ENCODE measurements at regions not wholly inside any gene's neighbourhood (a gene's known extent, or its start where the extent isn't known, plus 50 kb on each side); places are given as distances from the start of the nearest gene placed in this dataset.

DNA sequence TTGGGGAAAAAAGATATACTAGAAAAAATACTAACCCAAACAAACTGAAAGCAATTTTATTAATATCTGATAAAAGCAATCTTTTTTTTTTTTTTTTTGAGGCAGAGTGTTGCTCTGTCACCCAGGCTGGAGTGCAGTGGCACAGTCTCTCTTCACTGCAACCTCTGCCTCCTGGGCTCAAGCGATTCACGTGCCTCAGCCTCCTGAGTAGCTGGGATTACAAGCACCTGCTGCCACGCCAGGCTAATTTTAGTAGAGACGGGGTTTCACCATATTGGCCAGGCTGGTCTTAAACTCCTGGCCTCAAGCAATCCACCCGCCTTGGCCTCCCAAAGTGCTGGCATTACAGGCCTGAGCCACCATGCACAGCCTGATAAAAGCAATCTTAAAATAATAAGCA is 467.5 kb upstream of the TNC start:
- peak; percentile 10 for DNase-seq

DNA sequence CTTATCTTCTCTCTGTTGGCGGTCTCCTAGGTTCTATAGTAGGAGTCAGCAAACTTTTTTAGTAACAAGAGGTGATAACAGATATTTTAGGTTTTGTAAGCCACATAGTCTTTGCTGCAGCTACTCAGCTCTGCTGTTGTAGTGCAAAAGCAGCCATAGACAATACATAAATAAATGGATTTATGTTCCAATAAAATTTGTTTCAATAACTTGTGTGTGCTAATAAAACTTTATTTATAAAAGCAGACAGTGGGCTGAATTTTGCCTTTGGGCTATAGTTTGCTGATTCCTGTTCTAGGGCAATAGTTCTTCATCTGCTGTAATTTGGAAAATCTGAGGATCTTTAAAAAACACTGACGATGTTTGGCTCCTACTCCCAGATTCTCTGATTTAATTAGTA is 469.4 kb upstream of the TNC start:
- DNase-seq: no peak

- DNase-seq: no peak
Observed at GRCh38 chr9:115590011-115590410, 472.1 kb upstream of the TNC start.

DNA sequence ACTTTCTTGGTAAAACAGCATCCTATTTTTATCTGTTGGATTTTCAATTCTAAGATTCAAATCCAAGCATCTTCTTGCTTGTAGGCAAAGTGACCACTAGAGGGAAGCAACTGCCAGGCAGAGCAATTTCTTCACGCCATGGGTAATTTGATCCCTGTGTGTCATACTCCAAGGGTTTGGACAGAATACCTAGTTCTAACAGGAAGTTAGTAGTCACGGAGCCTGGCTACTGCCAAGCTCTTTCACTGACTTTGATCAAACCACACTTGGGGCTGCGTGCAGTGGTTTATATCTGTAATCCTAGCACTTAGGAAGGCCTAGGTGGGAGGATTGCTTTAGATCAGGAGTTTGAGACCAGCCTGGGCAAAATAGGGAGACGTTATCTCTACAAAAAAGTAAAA is 473.6 kb upstream of the TNC start:
- peak; percentile 83 for DNase-seq

DNA sequence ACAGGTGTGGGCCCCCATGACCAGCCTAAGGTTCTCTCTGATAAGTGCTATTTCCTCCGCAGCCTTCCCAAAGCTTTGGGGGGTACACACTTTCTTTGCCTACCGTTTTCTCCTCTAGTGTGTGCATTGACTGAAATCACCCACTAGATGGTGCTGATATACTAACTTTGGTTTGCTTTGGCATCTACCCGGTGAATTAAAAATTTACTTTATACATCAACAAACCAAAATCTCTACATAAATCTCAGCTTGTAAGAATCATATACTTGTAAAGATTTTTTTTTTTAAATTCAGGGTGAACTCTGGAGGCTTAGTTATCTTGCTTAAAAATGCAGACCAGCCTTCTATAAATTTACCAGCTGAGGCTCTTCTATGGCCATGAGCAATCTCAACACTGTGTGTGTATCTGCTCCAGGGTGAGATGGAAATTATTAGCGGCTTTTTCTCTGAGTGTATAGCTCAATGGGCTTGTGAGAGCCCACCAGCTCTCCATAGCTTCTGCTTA is 475.7 kb upstream of the TNC start:
- peak; percentile 22 for DNase-seq

DNA sequence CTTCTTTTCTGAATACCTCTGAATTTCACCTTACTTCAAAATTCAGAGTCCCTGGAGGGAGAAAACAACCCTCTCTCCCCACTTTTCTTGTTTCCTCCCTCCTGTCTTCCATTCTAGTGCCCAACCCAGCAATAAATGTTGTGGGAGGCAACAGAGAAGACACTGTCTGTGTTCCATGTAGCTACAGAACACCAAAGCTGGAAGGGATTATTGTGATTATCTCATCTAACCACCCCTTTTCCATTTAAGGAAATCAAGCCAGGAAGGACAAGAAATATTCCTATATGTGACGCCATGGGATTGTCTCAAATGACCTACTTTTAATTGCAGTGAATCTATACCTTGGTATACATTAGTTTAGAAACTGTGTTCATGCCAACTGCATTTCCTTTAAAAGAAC is 476.6 kb upstream of the TNC start:
- no peak for DNase-seq

- DNase-seq: no peak
Observed at GRCh38 chr9:115596021-115596745, 478.2 kb upstream of the TNC start.

GRCh38 chr9:115596746-115597080 is 478.8 kb upstream of the TNC start:
- DNase-seq: no peak

DNA sequence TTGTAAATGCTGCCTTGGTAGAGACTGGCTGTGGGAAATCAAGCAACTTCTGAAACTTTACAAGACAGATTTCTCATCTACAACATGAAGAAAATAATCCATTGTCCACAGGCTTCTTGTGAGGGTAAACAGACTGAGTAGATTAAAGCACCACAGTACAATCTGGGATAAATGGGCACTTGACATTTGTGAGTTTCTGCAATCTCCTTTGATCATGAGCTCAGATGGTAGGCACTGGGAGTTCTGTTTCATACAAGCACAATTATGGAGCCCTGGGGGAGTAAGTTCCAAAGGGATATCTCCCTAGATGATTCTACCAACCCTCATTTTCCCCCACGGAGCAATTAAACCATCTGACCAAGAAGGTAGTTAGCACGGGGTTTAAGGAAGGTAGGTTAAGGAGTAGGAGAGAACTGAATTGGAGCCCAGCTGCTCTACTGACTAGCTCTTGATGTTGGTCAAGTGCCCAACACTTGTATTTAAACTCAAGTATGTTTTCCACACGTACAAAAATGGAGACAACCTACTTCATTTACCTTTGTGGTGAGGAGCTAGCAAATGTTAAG is 479.5 kb upstream of the TNC start:
- DNase-seq: no peak

- DNase-seq: no peak
Observed at GRCh38 chr9:115598751-115599150, 480.8 kb upstream of the TNC start.

GRCh38 chr9:115599898-115600297 is 481.9 kb upstream of the TNC start:
- no peak for DNase-seq

- DNase-seq: no peak
Observed at GRCh38 chr9:115601434-115601833, 483.5 kb upstream of the TNC start.

GRCh38 chr9:115604831-115605483 is 487.0 kb upstream of the TNC start:
- no peak for DNase-seq

DNA sequence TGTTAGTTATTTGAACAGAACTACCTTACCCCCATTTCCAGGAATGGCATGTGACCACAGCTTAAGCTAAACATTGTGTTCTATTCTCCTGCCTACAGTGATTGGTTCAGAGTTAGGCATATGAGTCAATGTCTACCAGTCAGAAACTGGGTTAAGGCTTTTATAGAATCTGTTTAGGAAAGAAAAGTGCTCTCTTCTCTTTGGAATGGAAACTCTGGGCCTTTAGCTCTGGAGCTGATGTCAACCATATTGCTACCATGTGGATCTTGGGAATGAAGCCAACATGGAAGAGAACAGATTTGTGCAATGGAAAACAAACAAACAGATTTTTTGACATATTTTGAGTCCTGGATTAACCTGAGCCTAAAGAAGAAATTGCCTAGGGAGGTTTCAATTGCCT is 488.9 kb upstream of the TNC start:
- DNase-seq: no peak

GRCh38 chr9:115614326-115614999 is 496.5 kb upstream of the TNC start:
- no peak for DNase-seq

- no peak for DNase-seq
Observed at GRCh38 chr9:115615000-115615401, 497.0 kb upstream of the TNC start.

DNA sequence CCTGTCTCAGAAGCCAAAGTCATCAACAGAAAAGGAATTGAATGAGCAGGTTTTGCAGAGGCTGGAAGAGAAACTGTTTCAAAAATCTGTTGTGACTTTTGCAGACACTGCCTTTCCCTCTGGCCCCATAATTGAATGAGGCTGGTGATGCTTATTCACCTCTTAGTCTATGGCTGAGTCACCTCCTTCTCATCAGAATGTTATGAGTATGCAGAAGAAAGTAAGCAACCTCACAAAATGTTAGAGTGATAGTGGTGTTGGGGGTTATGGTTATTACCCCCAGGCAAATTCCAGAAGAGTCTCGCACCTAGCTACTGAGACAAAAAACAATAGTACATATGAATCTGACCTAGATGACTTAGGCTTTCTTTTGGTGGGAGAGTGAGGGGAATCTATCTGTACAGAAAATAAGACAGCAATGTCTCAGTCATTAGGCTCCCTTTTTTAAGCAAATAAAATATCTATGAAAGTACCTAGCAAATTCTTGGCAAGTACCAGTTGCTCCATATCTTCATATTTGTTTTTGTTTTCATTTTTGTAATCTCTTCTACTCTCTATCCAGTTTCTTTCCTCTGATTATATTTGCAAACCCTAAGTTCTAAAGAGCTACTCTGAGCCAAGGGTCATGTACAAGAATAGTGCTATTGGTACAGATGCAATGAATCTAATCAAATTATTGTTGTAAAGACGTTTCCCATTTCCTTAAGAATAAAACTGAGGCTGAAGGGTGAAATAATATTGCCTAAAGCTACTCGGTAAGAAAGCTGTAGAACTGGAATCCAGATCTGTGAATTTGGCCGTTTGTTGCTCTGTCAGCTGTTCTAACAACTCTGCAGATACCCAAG is 498.1 kb upstream of the TNC start:
- no peak for DNase-seq

- DNase-seq: no peak
Observed at GRCh38 chr9:115616666-115617239, 498.8 kb upstream of the TNC start.

- no peak for DNase-seq
Observed at GRCh38 chr9:115625251-115625650, 507.3 kb upstream of the TNC start.

GRCh38 chr9:115625954-115626353 is 508.0 kb upstream of the TNC start:
- DNase-seq: no peak

DNA sequence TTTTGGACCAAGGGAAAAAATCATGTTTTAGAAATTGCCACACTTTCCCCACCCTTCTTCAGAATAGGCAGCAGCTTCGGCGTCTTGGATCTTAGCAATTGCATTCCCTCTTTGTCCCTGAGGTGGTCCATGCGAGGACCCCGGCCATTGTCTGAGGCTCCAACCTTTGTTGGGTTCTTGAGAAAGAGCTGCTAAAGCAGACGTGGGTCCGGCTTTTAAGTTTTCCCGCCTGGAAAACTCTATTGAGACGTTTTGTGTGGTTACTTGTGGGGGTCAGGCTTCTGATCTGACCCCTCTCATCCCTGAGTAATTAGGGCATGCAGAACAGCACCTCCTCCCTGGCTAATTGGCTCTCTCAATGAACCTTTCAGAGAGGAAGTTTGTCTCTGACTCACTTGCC is 509.6 kb upstream of the TNC start:
- no peak for DNase-seq

- no peak for DNase-seq
Observed at GRCh38 chr9:115628426-115628825, 510.5 kb upstream of the TNC start.
